BE2C (cell line): ENCODE measurements at regions not wholly inside any gene's neighbourhood (a gene's known extent, or its start where the extent isn't known, plus 50 kb on each side); places are given as distances from the start of the nearest gene placed in this dataset.

Experiments used
- DNase-seq: peaks from one replicate; pipeline ENCODE4 v3.0.0-alpha.2; 2020
- H3K27me3 ChIP-seq: fragments of 250-450 bp; sonication (Bioruptor Pico); 2 replicates; pipeline ENCODE4 v1.5.1; 2020; ENCODE audit warnings: mild to moderate bottlenecking
- H3K36me3 ChIP-seq: fragments of 250-450 bp; sonication (Bioruptor Pico); 2 replicates; pipeline ENCODE4 v1.5.1; 2020; ENCODE audit warnings: mild to moderate bottlenecking
- H3K4me1 ChIP-seq: fragments of 250-450 bp; sonication (Bioruptor Pico); 2 replicates; pipeline ENCODE4 v1.5.1; 2020
- H3K4me3 ChIP-seq: 2 replicates; pipeline ENCODE4 v1.5.1; 2011; ENCODE audit warnings: low read depth, low read length
- H3K9me3 ChIP-seq: fragments of 250-450 bp; sonication (Bioruptor Pico); 2 replicates; pipeline ENCODE4 v1.5.1; 2020
- TF ChIP-seq, protein P1 (sequence below): IDR thresholded peaks from 2 replicates; pipeline ENCODE4 v1.5.1; 2012; ENCODE audit warnings: mild to moderate bottlenecking, low read depth, low read length

DNA sequence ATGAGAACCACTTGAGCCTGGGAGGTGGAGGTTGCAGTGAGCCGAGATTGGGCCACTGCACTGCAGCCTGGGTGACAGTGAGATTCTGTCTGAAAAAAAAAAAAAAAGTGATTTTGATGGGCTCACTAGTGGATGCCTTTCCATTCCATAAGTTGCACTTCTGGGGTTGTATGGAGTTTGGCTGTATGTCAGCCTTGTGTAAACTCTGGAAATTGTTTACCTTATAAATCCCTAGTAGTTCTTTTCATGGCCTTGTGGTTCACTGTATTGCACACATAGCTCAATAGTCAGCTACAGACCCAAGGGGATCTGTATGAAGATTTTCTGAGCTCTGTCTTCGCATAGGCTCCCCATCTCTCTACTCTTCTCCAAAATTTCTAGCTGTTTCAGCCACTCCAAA, 131.9 kb downstream of the SOX11 start:
- TF ChIP-seq, protein P1, sequence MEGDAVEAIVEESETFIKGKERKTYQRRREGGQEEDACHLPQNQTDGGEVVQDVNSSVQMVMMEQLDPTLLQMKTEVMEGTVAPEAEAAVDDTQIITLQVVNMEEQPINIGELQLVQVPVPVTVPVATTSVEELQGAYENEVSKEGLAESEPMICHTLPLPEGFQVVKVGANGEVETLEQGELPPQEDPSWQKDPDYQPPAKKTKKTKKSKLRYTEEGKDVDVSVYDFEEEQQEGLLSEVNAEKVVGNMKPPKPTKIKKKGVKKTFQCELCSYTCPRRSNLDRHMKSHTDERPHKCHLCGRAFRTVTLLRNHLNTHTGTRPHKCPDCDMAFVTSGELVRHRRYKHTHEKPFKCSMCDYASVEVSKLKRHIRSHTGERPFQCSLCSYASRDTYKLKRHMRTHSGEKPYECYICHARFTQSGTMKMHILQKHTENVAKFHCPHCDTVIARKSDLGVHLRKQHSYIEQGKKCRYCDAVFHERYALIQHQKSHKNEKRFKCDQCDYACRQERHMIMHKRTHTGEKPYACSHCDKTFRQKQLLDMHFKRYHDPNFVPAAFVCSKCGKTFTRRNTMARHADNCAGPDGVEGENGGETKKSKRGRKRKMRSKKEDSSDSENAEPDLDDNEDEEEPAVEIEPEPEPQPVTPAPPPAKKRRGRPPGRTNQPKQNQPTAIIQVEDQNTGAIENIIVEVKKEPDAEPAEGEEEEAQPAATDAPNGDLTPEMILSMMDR: no peak

DNA sequence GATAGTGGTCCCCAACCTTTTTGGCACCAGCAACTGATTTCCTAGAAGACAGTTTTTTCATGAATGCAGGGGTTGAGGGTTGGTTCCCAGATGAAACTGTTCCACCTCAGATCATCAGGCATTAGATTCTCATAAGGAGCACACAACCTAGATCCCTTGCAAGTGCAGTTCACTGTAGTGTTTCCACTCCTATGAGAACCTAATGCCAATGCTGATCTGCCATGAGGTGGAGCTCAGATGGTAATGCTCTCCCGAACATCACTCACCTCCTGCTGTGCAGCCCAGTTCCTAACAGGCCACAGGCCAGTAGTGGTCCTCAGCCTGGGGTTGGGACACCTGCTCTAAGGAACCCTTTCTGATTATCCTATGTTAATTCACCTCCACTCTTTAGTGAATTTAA, 133.5 kb downstream of the SOX11 start:
- H3K36me3 ChIP-seq: no peaks in the 10 kb centered on the region
- no peaks in the 10 kb centered on the region for H3K4me1 ChIP-seq
- H3K9me3 ChIP-seq: no peaks in the 10 kb centered on the region; the same call in 1 of the 2 replicates
- no peak for DNase-seq
- H3K27me3 ChIP-seq: no peaks in the 10 kb centered on the region
- no peak overlapping the region for H3K4me3 ChIP-seq
- TF ChIP-seq, protein P1: no peak

More for the DNA sequence above, 131.9 kb downstream of the SOX11 start:
- Histone ChIP-seq H3K27me3 (no peaks in the 10 kb centered on the region), H3K4me3 (no peak overlapping the region), H3K9me3 (no peaks in the 10 kb centered on the region; the same call in 1 of the 2 replicates), H3K36me3 (no peaks in the 10 kb centered on the region), H3K4me1 (no peaks in the 10 kb centered on the region)
- DNase-seq: no peak

DNA sequence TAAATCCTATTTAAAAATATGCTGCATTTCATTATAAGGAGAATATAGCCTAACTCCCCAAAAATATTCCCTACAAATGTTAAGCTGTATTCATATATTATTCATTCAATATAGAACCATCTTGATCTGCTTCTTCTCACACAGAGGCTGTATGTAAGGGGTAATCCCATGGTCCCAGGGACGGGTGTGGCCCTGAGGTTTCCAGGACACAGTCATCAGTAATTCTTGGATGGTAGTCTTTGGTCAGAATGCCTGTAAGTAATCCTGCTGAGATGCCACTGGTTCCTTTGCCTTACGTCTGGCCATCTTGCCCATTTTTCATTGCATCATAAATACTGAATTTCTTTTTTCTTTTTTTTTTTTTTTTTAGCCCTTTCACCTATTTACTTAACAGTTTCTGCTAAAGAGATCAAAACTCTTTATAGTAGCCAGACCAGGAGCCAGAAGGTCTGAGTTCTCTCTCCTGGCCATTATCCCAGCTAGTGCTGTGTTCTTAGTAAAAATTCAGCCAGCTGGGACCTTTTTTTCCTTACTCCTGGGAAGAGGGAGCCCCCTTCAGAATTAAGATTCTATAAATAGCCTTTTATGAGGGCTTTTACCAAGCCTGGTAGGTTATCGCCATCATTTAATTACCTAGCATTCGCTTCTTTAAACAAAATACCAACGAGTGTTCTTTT, 134.9 kb downstream of the SOX11 start:
- H3K9me3 ChIP-seq: no peaks in the 10 kb centered on the region; the same call in 1 of the 2 replicates
- H3K27me3 ChIP-seq: no peaks in the 10 kb centered on the region
- H3K36me3 ChIP-seq: no peaks in the 10 kb centered on the region
- DNase-seq: no peak
- TF ChIP-seq, protein P1: no peak
- no peak overlapping the region for H3K4me3 ChIP-seq
- no peaks in the 10 kb centered on the region for H3K4me1 ChIP-seq

GRCh38 chr2:5834501-5834900, 142.3 kb downstream of the SOX11 start:
- H3K36me3 ChIP-seq: no peaks in the 10 kb centered on the region
- H3K9me3 ChIP-seq: no peaks in the 10 kb centered on the region
- no peak for DNase-seq
- TF ChIP-seq, protein P1: no peak
- H3K4me1 ChIP-seq: no peaks in the 10 kb centered on the region
- no peak overlapping the region for H3K4me3 ChIP-seq
- no peaks in the 10 kb centered on the region for H3K27me3 ChIP-seq

GRCh38 chr2:5839550-5839949, 147.4 kb downstream of the SOX11 start:
- Histone ChIP-seq H3K27me3 (no peaks in the 10 kb centered on the region), H3K36me3 (no peaks in the 10 kb centered on the region), H3K4me3 (no peak overlapping the region), H3K9me3 (no peaks in the 10 kb centered on the region), H3K4me1 (no peaks in the 10 kb centered on the region)
- TF ChIP-seq, protein P1: no peak
- DNase-seq: no peak

DNA sequence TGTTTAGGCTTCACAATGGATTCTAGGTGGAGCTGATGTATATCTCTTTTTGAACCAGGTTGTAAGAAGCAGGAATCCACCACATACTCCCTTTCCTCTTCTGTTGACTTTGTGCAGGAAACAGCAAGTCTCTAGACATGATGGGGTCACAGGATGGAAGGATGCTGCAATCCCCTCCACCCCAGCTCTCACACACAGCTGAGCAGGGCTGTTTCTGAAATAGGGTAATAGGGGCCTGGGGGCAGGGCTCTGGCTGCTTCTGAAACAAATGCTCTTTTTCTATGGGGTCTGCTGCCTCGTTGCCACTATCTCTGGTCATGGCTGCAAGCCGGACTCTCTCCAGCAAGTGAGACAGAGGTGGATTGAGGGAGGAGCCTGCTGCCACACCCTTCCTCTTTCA, 148.9 kb downstream of the SOX11 start:
- TF ChIP-seq, protein P1: no peak
- no peaks in the 10 kb centered on the region for H3K4me1 ChIP-seq
- H3K4me3 ChIP-seq: no peak overlapping the region
- no peaks in the 10 kb centered on the region for H3K27me3 ChIP-seq
- no peaks in the 10 kb centered on the region; the same call in 1 of the 2 replicates for H3K9me3 ChIP-seq
- no peak for DNase-seq
- no peaks in the 10 kb centered on the region for H3K36me3 ChIP-seq
